Upper lobe of right lung (tissue), 1 donor: ENCODE measurements at regions not wholly inside any gene's neighbourhood (a gene's known extent, or its start where the extent isn't known, plus 50 kb on each side); places are given as distances from the start of the nearest gene placed in this dataset.

ENCODE experiments used
- ATAC-seq: fragments of 200-7000 bp; cut with Tn5 transposase; one replicate; pipeline ENCODE4 v1.9.1; 2020; ENCODE audit warnings: mild to moderate bottlenecking, moderate library complexity
- DNase-seq: peaks from one replicate; pipeline ENCODE4 v3.0.0-alpha.2; 2020
- H3K27ac ChIP-seq: fragments of 200-600 bp; one replicate; pipeline ENCODE4 v1.8.0; 2022
- H3K27me3 ChIP-seq: fragments of 200-600 bp; one replicate; pipeline ENCODE4 v1.8.0; 2022; ENCODE audit warnings: mild to moderate bottlenecking
- H3K36me3 ChIP-seq: fragments of 200-600 bp; one replicate; pipeline ENCODE4 v1.8.0; 2022
- H3K4me1 ChIP-seq: fragments of 200-600 bp; one replicate; pipeline ENCODE4 v1.8.0; 2022
- H3K4me3 ChIP-seq: fragments of 200-600 bp; one replicate; pipeline ENCODE4 v1.8.0; 2022; ENCODE audit warnings: mild to moderate bottlenecking
- H3K9me3 ChIP-seq: fragments of 200-600 bp; one replicate; pipeline ENCODE4 v1.8.0; 2022
- CTCF ChIP-seq: fragments of 200-600 bp; IDR thresholded peaks from one replicate; pipeline ENCODE4 v1.8.0; 2022; ENCODE audit warnings: antibody characterized with exemption
- intact Hi-C: fragments of 100-400 bp; cut with DNase I; formaldehyde crosslinking; loops from one replicate; pipeline ENCODE4 v1.11.0; 2022
- donor health status: DM: no; HTN: yes; CAD: no; lungs with severe emphysema.

DNA sequence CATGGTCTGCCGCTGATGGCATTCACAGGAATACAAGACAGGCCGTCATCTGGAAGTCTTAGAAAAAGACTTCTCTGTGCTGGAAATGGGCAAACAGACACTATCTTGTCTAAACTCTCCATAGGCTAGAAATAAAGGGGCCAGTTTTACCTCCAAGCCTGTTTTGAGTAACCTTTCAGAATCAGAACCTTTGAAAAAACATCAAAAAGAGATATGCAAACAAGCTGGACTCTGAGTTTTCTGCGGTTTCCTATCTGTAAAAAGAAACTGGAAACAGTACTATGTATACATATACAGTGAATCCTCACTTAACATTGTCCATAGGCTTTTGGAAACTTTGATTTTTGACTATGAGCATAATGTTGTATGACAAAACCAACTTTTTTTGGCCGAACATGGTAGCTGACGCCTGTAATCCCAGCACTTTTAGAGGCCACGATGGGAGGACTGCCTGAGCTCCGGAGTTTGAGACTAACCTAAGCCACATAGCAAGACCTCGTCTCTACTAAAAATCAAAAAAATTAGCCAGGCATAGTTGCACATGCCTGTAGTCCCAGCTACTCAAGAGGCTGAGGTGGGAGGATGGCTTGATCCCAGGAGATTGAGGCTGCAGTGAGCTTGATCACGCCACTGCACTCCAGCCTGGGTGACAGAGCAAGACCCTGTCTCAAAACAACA, 92.9 kb upstream of the MAX start:
- intact Hi-C loops = no loop called here
- TF ChIP-seq CTCF = no peak
- no peaks in the 10 kb centered on the region for H3K27me3 ChIP-seq
- no peaks in the 10 kb centered on the region for H3K9me3 ChIP-seq
- H3K27ac ChIP-seq = no peak overlapping the region
- DNase-seq = no peak
- ATAC-seq = no peak
- no peaks in the 10 kb centered on the region for H3K36me3 ChIP-seq
- no peaks in the 10 kb centered on the region for H3K4me1 ChIP-seq
- H3K4me3 ChIP-seq = no peak overlapping the region

- H3K4me3 ChIP-seq = no peak overlapping the region
- H3K27me3 ChIP-seq = no peaks in the 10 kb centered on the region
- intact Hi-C loops = no loop called here
- H3K9me3 ChIP-seq = no peaks in the 10 kb centered on the region
- H3K4me1 ChIP-seq = no peaks in the 10 kb centered on the region
- no peak overlapping the region for H3K27ac ChIP-seq
- ATAC-seq (no peak), DNase-seq (no peak)
- H3K36me3 ChIP-seq = no peaks in the 10 kb centered on the region
- TF ChIP-seq CTCF = no peak
Observed at GRCh38 chr14:65198346-65198745, 96.0 kb upstream of the MAX start.

DNA sequence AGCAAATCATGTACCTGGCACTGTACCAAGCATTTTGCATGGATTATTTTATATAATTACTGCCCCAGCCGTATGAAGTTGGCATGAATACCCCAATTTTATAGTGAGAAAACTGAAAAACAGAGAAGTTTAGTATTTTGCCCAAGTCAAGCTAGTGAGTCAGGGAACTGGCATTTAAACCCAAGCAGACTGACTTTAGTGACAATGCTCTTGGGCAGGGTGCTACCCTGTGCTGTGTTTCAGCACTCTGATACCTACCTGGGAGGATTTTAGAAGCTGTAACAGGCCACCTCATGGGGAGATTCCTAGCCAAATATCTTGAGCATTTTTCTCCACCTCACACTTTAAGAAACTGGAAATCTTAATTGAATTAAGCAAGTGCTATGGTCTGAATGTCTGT, 98.1 kb upstream of the MAX start:
- Histone ChIP-seq H3K9me3 (no peaks in the 10 kb centered on the region), H3K36me3 (no peaks in the 10 kb centered on the region), H3K27me3 (no peaks in the 10 kb centered on the region), H3K4me3 (no peak overlapping the region), H3K4me1 (no peaks in the 10 kb centered on the region), H3K27ac (no peak overlapping the region)
- no peak for TF ChIP-seq CTCF
- no peak for DNase-seq
- no peak for ATAC-seq
- intact Hi-C loops = no loop called here

DNA sequence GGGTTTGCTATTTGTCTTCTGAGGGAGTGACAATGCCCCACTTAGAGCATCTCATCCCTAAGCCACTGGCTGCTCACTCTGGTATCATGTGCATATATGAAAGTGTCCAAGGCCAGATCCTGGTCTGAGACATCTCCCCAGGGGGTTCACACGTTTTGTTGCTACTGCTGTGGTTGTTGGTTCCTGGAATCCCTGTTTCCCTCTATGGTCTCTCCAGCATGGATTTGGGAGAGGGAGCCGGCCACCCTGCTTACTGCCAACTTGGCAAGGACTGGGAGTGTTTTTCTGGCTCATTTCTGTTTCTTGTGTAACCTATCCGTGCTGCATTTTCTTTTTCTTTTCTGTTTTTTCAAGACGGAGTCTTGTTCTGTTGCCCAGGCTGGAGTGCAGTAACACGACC, 101.3 kb upstream of the MAX start:
- Histone ChIP-seq H3K27me3 (no peaks in the 10 kb centered on the region), H3K27ac (no peak overlapping the region), H3K9me3 (no peaks in the 10 kb centered on the region), H3K36me3 (no peaks in the 10 kb centered on the region), H3K4me3 (no peak overlapping the region), H3K4me1 (no peaks in the 10 kb centered on the region)
- TF ChIP-seq CTCF = no peak
- intact Hi-C loops = no loop called here
- DNase-seq (no peak), ATAC-seq (no peak)

DNA sequence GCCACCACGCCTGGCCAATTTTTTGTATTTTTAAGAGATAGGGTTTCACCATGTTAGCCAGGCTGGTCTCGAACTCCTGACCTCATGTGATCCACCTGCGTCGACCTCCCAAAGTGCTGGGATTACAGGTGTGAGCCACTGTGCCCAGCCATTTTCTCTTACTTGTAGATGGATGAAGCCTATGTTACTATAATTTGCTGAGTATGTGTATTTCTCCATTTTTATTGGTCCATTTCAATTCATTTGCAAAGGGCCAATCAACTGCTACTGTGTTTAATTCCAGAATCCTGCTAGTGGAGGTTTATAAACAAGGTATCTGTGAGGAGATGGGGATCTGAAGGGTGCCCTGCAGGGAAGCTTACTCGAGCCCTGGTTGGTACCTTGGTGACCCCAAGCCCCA, 101.7 kb upstream of the MAX start:
- no peak for ATAC-seq
- intact Hi-C loops = no loop called here
- no peak for TF ChIP-seq CTCF
- H3K9me3 ChIP-seq = no peaks in the 10 kb centered on the region
- H3K27me3 ChIP-seq = no peaks in the 10 kb centered on the region
- DNase-seq = no peak
- H3K36me3 ChIP-seq = no peaks in the 10 kb centered on the region
- H3K4me1 ChIP-seq = no peaks in the 10 kb centered on the region
- no peak overlapping the region for H3K27ac ChIP-seq
- H3K4me3 ChIP-seq = no peak overlapping the region

DNA sequence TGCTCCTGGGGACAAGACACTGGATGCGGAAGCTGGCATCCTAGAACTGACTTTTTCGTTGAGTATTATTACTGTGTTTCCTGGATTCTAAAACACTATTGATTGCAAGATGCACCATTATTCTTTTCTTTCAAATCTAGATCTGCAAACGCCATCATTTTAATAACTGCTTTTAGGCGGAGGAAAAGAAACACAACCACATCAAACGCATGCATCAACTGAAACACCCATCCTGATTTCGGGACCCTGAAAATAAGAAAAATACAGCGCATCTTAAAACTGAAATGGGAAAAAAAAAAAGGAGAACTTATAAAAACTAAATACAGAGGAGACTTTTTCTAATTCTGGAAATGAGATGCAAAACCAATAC, 103.7 kb upstream of the MAX start:
- no peak for TF ChIP-seq CTCF
- no peak for ATAC-seq

More for the DNA sequence above, 103.7 kb upstream of the MAX start:
- Histone ChIP-seq H3K4me3 (no peak overlapping the region), H3K27ac (no peak overlapping the region), H3K9me3 (no peaks in the 10 kb centered on the region), H3K27me3 (no peaks in the 10 kb centered on the region), H3K36me3 (no peaks in the 10 kb centered on the region), H3K4me1 (peaks cover 10% of the 10 kb centered on the region)
- no peak for DNase-seq
- intact Hi-C loops = no loop called here
